ENCODE measurements at regions not wholly inside any gene's neighbourhood (a gene's known extent, or its start where the extent isn't known, plus 50 kb on each side); places are given as distances from the start of the nearest gene placed in this dataset.

DNA sequence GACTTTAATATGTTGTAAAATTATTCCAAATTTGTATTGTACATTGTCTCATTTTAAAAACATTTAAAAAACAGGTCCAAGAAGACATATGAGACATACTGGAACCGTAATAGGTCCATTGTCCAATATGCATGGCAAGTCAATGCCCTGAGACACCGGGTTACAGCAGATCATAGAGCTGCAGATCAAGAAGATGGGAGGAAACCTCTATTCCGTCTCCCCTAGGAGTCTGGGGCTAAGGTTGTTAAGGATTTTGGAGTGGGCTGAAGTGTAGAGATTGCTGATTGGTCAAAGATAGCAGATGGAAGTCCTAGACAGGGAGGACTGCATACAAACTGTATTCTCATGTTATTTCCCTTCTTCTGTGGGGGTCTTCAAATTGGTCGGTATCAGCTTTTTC, 108.3 kb upstream of the PLEKHA5 start (continued):
- TF ChIP-seq, protein P1, sequence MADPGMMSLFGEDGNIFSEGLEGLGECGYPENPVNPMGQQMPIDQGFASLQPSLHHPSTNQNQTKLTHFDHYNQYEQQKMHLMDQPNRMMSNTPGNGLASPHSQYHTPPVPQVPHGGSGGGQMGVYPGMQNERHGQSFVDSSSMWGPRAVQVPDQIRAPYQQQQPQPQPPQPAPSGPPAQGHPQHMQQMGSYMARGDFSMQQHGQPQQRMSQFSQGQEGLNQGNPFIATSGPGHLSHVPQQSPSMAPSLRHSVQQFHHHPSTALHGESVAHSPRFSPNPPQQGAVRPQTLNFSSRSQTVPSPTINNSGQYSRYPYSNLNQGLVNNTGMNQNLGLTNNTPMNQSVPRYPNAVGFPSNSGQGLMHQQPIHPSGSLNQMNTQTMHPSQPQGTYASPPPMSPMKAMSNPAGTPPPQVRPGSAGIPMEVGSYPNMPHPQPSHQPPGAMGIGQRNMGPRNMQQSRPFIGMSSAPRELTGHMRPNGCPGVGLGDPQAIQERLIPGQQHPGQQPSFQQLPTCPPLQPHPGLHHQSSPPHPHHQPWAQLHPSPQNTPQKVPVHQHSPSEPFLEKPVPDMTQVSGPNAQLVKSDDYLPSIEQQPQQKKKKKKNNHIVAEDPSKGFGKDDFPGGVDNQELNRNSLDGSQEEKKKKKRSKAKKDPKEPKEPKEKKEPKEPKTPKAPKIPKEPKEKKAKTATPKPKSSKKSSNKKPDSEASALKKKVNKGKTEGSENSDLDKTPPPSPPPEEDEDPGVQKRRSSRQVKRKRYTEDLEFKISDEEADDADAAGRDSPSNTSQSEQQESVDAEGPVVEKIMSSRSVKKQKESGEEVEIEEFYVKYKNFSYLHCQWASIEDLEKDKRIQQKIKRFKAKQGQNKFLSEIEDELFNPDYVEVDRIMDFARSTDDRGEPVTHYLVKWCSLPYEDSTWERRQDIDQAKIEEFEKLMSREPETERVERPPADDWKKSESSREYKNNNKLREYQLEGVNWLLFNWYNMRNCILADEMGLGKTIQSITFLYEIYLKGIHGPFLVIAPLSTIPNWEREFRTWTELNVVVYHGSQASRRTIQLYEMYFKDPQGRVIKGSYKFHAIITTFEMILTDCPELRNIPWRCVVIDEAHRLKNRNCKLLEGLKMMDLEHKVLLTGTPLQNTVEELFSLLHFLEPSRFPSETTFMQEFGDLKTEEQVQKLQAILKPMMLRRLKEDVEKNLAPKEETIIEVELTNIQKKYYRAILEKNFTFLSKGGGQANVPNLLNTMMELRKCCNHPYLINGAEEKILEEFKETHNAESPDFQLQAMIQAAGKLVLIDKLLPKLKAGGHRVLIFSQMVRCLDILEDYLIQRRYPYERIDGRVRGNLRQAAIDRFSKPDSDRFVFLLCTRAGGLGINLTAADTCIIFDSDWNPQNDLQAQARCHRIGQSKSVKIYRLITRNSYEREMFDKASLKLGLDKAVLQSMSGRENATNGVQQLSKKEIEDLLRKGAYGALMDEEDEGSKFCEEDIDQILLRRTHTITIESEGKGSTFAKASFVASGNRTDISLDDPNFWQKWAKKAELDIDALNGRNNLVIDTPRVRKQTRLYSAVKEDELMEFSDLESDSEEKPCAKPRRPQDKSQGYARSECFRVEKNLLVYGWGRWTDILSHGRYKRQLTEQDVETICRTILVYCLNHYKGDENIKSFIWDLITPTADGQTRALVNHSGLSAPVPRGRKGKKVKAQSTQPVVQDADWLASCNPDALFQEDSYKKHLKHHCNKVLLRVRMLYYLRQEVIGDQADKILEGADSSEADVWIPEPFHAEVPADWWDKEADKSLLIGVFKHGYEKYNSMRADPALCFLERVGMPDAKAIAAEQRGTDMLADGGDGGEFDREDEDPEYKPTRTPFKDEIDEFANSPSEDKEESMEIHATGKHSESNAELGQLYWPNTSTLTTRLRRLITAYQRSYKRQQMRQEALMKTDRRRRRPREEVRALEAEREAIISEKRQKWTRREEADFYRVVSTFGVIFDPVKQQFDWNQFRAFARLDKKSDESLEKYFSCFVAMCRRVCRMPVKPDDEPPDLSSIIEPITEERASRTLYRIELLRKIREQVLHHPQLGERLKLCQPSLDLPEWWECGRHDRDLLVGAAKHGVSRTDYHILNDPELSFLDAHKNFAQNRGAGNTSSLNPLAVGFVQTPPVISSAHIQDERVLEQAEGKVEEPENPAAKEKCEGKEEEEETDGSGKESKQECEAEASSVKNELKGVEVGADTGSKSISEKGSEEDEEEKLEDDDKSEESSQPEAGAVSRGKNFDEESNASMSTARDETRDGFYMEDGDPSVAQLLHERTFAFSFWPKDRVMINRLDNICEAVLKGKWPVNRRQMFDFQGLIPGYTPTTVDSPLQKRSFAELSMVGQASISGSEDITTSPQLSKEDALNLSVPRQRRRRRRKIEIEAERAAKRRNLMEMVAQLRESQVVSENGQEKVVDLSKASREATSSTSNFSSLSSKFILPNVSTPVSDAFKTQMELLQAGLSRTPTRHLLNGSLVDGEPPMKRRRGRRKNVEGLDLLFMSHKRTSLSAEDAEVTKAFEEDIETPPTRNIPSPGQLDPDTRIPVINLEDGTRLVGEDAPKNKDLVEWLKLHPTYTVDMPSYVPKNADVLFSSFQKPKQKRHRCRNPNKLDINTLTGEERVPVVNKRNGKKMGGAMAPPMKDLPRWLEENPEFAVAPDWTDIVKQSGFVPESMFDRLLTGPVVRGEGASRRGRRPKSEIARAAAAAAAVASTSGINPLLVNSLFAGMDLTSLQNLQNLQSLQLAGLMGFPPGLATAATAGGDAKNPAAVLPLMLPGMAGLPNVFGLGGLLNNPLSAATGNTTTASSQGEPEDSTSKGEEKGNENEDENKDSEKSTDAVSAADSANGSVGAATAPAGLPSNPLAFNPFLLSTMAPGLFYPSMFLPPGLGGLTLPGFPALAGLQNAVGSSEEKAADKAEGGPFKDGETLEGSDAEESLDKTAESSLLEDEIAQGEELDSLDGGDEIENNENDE (IDR thresholded peaks at IDR 0.05; ENCODE audit: insufficient replicate concordance, low read length) = no peak
- TF ChIP-seq GTF2F1 (IDR thresholded peaks at IDR 0.05; ENCODE audit: borderline replicate concordance, low read depth, low read length) = no peak
- no peak for TF ChIP-seq KDM4A (IDR thresholded peaks at IDR 0.05; ENCODE audit: low read depth, low read length, severe bottlenecking)
- TF ChIP-seq SP4 (IDR thresholded peaks at IDR 0.05; ENCODE audit: low read length) = no peak
- TF ChIP-seq, protein P2, sequence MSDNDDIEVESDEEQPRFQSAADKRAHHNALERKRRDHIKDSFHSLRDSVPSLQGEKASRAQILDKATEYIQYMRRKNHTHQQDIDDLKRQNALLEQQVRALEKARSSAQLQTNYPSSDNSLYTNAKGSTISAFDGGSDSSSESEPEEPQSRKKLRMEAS (IDR thresholded peaks at IDR 0.05) = no peak
- TF ChIP-seq SP1 (IDR thresholded peaks at IDR 0.05; ENCODE audit: low read depth, low read length) = no peak

All from H1 (cell line).